Iris pigment epithelial cell (primary cell): ENCODE measurements at regions not wholly inside any gene's neighbourhood (a gene's known extent, or its start where the extent isn't known, plus 50 kb on each side); places are given as distances from the start of the nearest gene placed in this dataset.

ENCODE experiments used
- DNase-seq: peaks from one replicate; pipeline ENCODE4 v3.0.0-alpha.2; 2011; ENCODE audit warnings: low read depth

GRCh38 chr13:32910530-32910929 lies 105.7 kb upstream of the KL start:
- no peak for DNase-seq

- DNase-seq = peak; percentile 75
Measured at GRCh38 chr13:32911506-32911905, 104.7 kb upstream of the KL start.

- no peak for DNase-seq
Measured at GRCh38 chr13:32914686-32915085, 101.5 kb upstream of the KL start.

- peak; percentile 35 for DNase-seq
Measured at GRCh38 chr13:32917504-32917903, 98.7 kb upstream of the KL start.

GRCh38 chr13:32923725-32924124 lies 92.5 kb upstream of the KL start:
- DNase-seq = no peak

GRCh38 chr13:32924886-32925285 lies 91.3 kb upstream of the KL start:
- no peak for DNase-seq

- no peak for DNase-seq
Measured at GRCh38 chr13:32925506-32925905, 90.7 kb upstream of the KL start.

GRCh38 chr13:32932376-32932775 lies 83.8 kb upstream of the KL start:
- DNase-seq = peak; percentile 40

- DNase-seq = no peak
Measured at GRCh38 chr13:32936716-32937115, 79.5 kb upstream of the KL start.

- DNase-seq = peak; percentile 36
Measured at GRCh38 chr13:32938314-32938713, 77.9 kb upstream of the KL start.

GRCh38 chr13:32938907-32939306 lies 77.3 kb upstream of the KL start:
- DNase-seq = peak; percentile 79

GRCh38 chr13:32940601-32941000 lies 75.6 kb upstream of the KL start:
- peak; percentile 80 for DNase-seq

GRCh38 chr13:32941368-32941767 lies 74.9 kb upstream of the KL start:
- peak; percentile 26 for DNase-seq

- no peak for DNase-seq
Measured at GRCh38 chr13:32946558-32946957, 69.7 kb upstream of the KL start.

- DNase-seq = no peak
Measured at GRCh38 chr13:32947411-32948276, 68.6 kb upstream of the KL start.

GRCh38 chr13:32949820-32950219 lies 66.4 kb upstream of the KL start:
- peak; percentile 29 for DNase-seq

GRCh38 chr13:32951580-32951979 lies 64.6 kb upstream of the KL start:
- DNase-seq = no peak

GRCh38 chr13:32955881-32956594 lies 60.2 kb upstream of the KL start:
- DNase-seq = no peak

GRCh38 chr13:32956595-32956933 lies 59.7 kb upstream of the KL start:
- DNase-seq = no peak

- DNase-seq = no peak
Measured at GRCh38 chr13:32960626-32961025, 55.6 kb upstream of the KL start.

GRCh38 chr13:32961724-32962123 lies 54.5 kb upstream of the KL start:
- no peak for DNase-seq

GRCh38 chr13:32962342-32962741 lies 53.9 kb upstream of the KL start:
- DNase-seq = no peak

GRCh38 chr13:32964987-32965386 lies 51.2 kb upstream of the KL start:
- no peak for DNase-seq
